GM21737 (cell line): ENCODE measurements at regions not wholly inside any gene's neighbourhood (a gene's known extent, or its start where the extent isn't known, plus 50 kb on each side); places are given as distances from the start of the nearest gene placed in this dataset.
"Not testable (repeated sequence)": the region's sequence is repeated elsewhere in the genome, so short reads cannot be mapped to it uniquely, and the experiment has no call there.

Experiments
- ATAC-seq: cut with Tn5 transposase; IDR thresholded peaks from one replicate; pipeline ENCODE4 v1.9.1; 2021; ENCODE audit warnings: mild to moderate bottlenecking, moderate library complexity; ENCODE audit not compliant: unreplicated experiment

GRCh38 chr1:149352205-149352604 lies 122.6 kb upstream of the NBPF19 start:
- not testable (repeated sequence) for ATAC-seq

GRCh38 chr1:149354579-149354978 lies 120.3 kb upstream of the NBPF19 start:
- not testable (repeated sequence) for ATAC-seq

GRCh38 chr1:149355748-149356147 lies 119.1 kb upstream of the NBPF19 start:
- not testable (repeated sequence) for ATAC-seq

GRCh38 chr1:149356152-149356551 lies 118.7 kb upstream of the NBPF19 start:
- ATAC-seq, result not testable (repeated sequence)

GRCh38 chr1:149360351-149360750 lies 114.5 kb upstream of the NBPF19 start:
- not testable (repeated sequence) for ATAC-seq

GRCh38 chr1:149361310-149361709 lies 113.5 kb upstream of the NBPF19 start:
- not testable (repeated sequence) for ATAC-seq

GRCh38 chr1:149364188-149364981 lies 110.5 kb upstream of the NBPF19 start:
- not testable (repeated sequence) for ATAC-seq

- not testable (repeated sequence) for ATAC-seq
Measured at GRCh38 chr1:149366402-149366801, 108.4 kb upstream of the NBPF19 start.

GRCh38 chr1:149367472-149368044 lies 107.3 kb upstream of the NBPF19 start:
- ATAC-seq, result not testable (repeated sequence)

- not testable (repeated sequence) for ATAC-seq
Measured at GRCh38 chr1:149368337-149368736, 106.5 kb upstream of the NBPF19 start.

- ATAC-seq, result not testable (repeated sequence)
Measured at GRCh38 chr1:149369081-149369480, 105.8 kb upstream of the NBPF19 start.

- ATAC-seq, result not testable (repeated sequence)
Measured at GRCh38 chr1:149371955-149372354, 102.9 kb upstream of the NBPF19 start.

- not testable (repeated sequence) for ATAC-seq
Measured at GRCh38 chr1:149378462-149378861, 96.4 kb upstream of the NBPF19 start.

- not testable (repeated sequence) for ATAC-seq
Measured at GRCh38 chr1:149390173-149390926, 84.5 kb upstream of the NBPF19 start.

- ATAC-seq, result not testable (repeated sequence)
Measured at GRCh38 chr1:149390931-149391330, 83.9 kb upstream of the NBPF19 start.

- not testable (repeated sequence) for ATAC-seq
Measured at GRCh38 chr1:149395802-149396201, 79.0 kb upstream of the NBPF19 start.

- not testable (repeated sequence) for ATAC-seq
Measured at GRCh38 chr1:149398527-149398926, 76.3 kb upstream of the NBPF19 start.

- not testable (repeated sequence) for ATAC-seq
Measured at GRCh38 chr1:149408404-149408803, 66.4 kb upstream of the NBPF19 start.

GRCh38 chr1:149415373-149415772 lies 59.5 kb upstream of the NBPF19 start:
- not testable (repeated sequence) for ATAC-seq

GRCh38 chr1:149418782-149419181 lies 56.1 kb upstream of the NBPF19 start:
- not testable (repeated sequence) for ATAC-seq

- ATAC-seq, result not testable (repeated sequence)
Measured at GRCh38 chr1:149423122-149423521, 51.7 kb upstream of the NBPF19 start.
